ENCODE measurements at regions not wholly inside any gene's neighbourhood (a gene's known extent, or its start where the extent isn't known, plus 50 kb on each side); places are given as distances from the start of the nearest gene placed in this dataset.
"Not testable (repeated sequence)": the region's sequence is repeated elsewhere in the genome, so short reads cannot be mapped to it uniquely, and the experiment has no call there.

DNA sequence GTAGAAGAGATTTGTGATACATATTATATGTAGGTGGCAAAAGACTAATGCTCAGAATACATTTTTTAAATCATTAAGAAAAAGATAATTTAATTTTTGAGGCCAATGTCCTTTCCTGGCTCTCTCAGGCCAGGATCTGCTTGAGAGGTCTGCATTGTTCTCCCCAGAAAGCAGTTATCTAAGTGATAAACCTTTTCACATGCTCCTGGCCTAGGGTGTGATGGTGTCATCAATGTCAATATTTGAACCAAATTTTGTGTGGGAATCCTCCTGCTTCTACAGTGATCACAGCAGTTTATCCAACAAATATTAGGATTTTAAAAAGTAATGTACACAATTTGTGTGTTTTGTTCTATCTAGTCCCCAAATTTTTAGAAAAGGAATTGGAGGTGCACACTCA is 166.6 kb downstream of the DIRAS2 start:
- no peaks in the 10 kb centered on the region for H3K27me3 ChIP-seq (ENCODE audit: control insufficient read depth in 2 of 2, insufficient read depth in 2 of 2, low read length in 2 of 2)

DNA sequence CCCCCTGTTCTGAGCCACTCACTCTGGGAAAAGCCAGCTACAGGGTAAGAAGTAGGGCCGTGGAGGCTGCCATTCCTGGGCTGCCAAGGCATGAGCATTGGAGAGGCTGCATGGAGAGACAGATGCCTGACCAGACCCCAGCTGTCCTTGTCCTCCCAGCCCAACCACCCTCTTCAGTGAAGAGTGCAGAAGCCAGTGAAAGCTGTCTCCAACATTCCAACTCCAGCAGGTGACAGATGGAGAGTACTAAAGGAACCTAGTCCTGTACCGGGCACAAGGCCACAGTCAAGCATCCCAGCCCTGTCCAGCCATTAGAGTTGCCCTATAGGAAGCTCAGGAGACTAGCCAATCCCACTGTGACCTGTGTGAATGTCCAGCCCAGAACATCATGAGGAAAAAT is 165.1 kb downstream of the DIRAS2 start:
- no peak overlapping the region for H3K4me3 ChIP-seq (ENCODE audit: low read length in 2 of 2)
- H3K4me1 ChIP-seq (ENCODE audit: control insufficient read depth in 2 of 2, insufficient read depth in 2 of 2, low read length in 2 of 2), result no peaks in the 10 kb centered on the region
- H3K27ac ChIP-seq (ENCODE audit: low read depth in 2 of 2, low read length in 2 of 2), result no peak overlapping the region
- H3K9me3 ChIP-seq (ENCODE audit: control insufficient read depth in 2 of 2, low read length in 2 of 2), result no peaks in the 10 kb centered on the region
- H3K36me3 ChIP-seq (ENCODE audit: control insufficient read depth in 2 of 2, insufficient read depth in 2 of 2, low read length in 2 of 2), result no peaks in the 10 kb centered on the region
- no peak overlapping the region for H3K9ac ChIP-seq (ENCODE audit: low read depth in 1 of 2, low read length in 2 of 2)
- H3K27me3 ChIP-seq (ENCODE audit: control insufficient read depth in 2 of 2, insufficient read depth in 2 of 2, low read length in 2 of 2), result no peaks in the 10 kb centered on the region

More for the DNA sequence above, 166.6 kb downstream of the DIRAS2 start:
- no peaks in the 10 kb centered on the region for H3K36me3 ChIP-seq (ENCODE audit: control insufficient read depth in 2 of 2, insufficient read depth in 2 of 2, low read length in 2 of 2)
- no peaks in the 10 kb centered on the region for H3K9me3 ChIP-seq (ENCODE audit: control insufficient read depth in 2 of 2, low read length in 2 of 2)
- no peak overlapping the region for H3K27ac ChIP-seq (ENCODE audit: low read depth in 2 of 2, low read length in 2 of 2)
- no peak overlapping the region for H3K4me3 ChIP-seq (ENCODE audit: low read length in 2 of 2)
- H3K9ac ChIP-seq (ENCODE audit: low read depth in 1 of 2, low read length in 2 of 2), result no peak overlapping the region
- no peaks in the 10 kb centered on the region for H3K4me1 ChIP-seq (ENCODE audit: control insufficient read depth in 2 of 2, insufficient read depth in 2 of 2, low read length in 2 of 2)

DNA sequence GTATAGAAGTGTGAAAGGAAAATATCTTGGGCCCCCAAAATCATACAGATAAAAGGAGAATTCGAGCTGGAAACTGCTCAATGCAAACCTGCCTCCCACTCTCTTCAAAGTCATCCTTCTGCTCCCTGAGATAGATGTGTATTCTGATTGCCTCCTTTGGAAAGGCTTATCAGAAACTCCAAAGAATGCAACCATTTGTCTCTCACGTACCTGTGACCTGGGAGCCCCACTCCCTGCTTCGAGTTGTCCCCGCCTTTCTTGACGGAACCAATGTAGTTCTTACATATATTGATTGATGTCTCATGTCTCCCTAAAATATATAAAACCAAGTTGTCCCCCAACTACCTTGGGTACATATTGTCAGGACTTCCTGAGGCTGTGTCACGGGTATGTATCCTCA is 163.8 kb downstream of the DIRAS2 start:
- Histone ChIP-seq H3K27me3 (ENCODE audit: control insufficient read depth in 2 of 2, insufficient read depth in 2 of 2, low read length in 2 of 2) (no peaks in the 10 kb centered on the region), H3K9me3 (ENCODE audit: control insufficient read depth in 2 of 2, low read length in 2 of 2) (no peaks in the 10 kb centered on the region), H3K9ac (ENCODE audit: low read depth in 1 of 2, low read length in 2 of 2) (no peak overlapping the region), H3K4me3 (ENCODE audit: low read length in 2 of 2) (no peak overlapping the region), H3K36me3 (ENCODE audit: control insufficient read depth in 2 of 2, insufficient read depth in 2 of 2, low read length in 2 of 2) (no peaks in the 10 kb centered on the region), H3K27ac (ENCODE audit: low read depth in 2 of 2, low read length in 2 of 2) (no peak overlapping the region), H3K4me1 (ENCODE audit: control insufficient read depth in 2 of 2, insufficient read depth in 2 of 2, low read length in 2 of 2) (no peaks in the 10 kb centered on the region)

DNA sequence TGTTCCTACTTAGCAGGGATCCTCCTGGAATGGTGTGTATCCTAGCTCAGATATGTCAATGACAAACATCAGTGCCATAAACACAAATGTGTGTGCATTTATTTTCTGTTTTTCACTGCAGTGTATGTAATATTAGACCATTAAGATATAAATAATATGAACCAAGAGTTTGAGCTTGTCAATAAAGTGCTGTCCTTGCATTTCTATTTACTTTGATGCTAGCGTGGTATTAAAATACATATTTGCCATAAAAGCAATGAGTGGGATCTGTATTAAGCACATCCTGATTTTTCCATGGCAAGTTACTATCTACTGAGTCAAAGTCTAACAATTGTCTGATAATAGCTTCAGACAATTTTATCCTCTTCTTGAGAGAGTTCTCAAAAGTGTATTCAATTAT is 157.6 kb downstream of the DIRAS2 start:
- H3K4me3 ChIP-seq (ENCODE audit: low read length in 2 of 2), result no peak overlapping the region
- no peaks in the 10 kb centered on the region for H3K36me3 ChIP-seq (ENCODE audit: control insufficient read depth in 2 of 2, insufficient read depth in 2 of 2, low read length in 2 of 2)
- no peak overlapping the region for H3K27ac ChIP-seq (ENCODE audit: low read depth in 2 of 2, low read length in 2 of 2)
- H3K27me3 ChIP-seq (ENCODE audit: control insufficient read depth in 2 of 2, insufficient read depth in 2 of 2, low read length in 2 of 2), result no peaks in the 10 kb centered on the region
- peaks cover 0 to 5% of the 10 kb centered on the region in 2 donors for H3K9me3 ChIP-seq (ENCODE audit: control insufficient read depth in 2 of 2, low read length in 2 of 2)
- no peak overlapping the region for H3K9ac ChIP-seq (ENCODE audit: low read depth in 1 of 2, low read length in 2 of 2)
- no peaks in the 10 kb centered on the region for H3K4me1 ChIP-seq (ENCODE audit: control insufficient read depth in 2 of 2, insufficient read depth in 2 of 2, low read length in 2 of 2)

DNA sequence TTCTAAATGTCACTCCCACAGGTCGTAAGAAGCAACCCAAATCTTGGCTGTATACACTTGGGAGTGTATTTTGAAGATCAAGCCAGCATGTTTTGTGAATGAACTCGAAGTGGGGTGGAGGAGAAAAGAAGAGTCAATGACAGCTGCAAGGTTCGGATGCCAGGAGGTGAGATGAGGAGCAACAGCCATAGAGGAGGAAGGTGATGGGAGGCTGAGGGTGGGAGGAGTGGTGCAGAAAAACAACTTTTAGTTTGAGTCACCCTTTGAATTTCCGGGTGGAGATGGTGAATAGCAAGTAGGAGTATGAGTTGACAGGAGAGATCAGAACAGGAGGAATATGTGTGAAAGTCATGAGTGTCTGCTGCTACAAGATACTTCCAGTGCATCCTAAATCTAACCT is 153.6 kb downstream of the DIRAS2 start:
- H3K27me3 ChIP-seq (ENCODE audit: control insufficient read depth in 2 of 2, insufficient read depth in 2 of 2, low read length in 2 of 2), result no peaks in the 10 kb centered on the region
- H3K4me3 ChIP-seq (ENCODE audit: low read length in 2 of 2), result no peak overlapping the region
- H3K36me3 ChIP-seq (ENCODE audit: control insufficient read depth in 2 of 2, insufficient read depth in 2 of 2, low read length in 2 of 2), result no peaks in the 10 kb centered on the region
- no peaks in the 10 kb centered on the region for H3K4me1 ChIP-seq (ENCODE audit: control insufficient read depth in 2 of 2, insufficient read depth in 2 of 2, low read length in 2 of 2)
- H3K9me3 ChIP-seq (ENCODE audit: control insufficient read depth in 2 of 2, low read length in 2 of 2), result peaks cover 0 to 5% of the 10 kb centered on the region in 2 donors
- no peak overlapping the region for H3K9ac ChIP-seq (ENCODE audit: low read depth in 1 of 2, low read length in 2 of 2)
- no peak overlapping the region for H3K27ac ChIP-seq (ENCODE audit: low read depth in 2 of 2, low read length in 2 of 2)

DNA sequence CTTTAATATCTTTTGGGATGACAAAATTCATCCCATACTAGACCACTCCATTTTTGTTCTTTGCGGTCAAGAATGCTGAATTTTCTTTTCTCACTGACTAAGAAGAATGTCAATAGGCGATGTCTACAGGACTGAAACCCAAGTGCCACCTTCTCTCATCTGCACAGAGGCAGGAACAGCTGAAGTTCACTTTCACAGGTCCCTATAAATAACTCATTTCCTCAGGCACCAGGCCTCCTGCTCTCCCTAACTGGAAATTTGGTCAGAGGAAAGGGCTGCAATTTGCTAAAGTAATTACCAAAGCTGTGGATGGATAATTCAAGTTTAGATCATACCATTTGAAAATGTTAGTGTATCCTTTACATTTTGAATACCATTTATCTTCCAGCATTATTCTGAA is 142.9 kb downstream of the DIRAS2 start:
- H3K27ac ChIP-seq (ENCODE audit: low read depth in 2 of 2, low read length in 2 of 2), result no peak overlapping the region
- H3K4me1 ChIP-seq (ENCODE audit: control insufficient read depth in 2 of 2, insufficient read depth in 2 of 2, low read length in 2 of 2), result no peaks in the 10 kb centered on the region
- no peaks in the 10 kb centered on the region for H3K9me3 ChIP-seq (ENCODE audit: control insufficient read depth in 2 of 2, low read length in 2 of 2)
- no peaks in the 10 kb centered on the region for H3K36me3 ChIP-seq (ENCODE audit: control insufficient read depth in 2 of 2, insufficient read depth in 2 of 2, low read length in 2 of 2)
- H3K9ac ChIP-seq (ENCODE audit: low read depth in 1 of 2, low read length in 2 of 2), result no peak overlapping the region
- H3K4me3 ChIP-seq (ENCODE audit: low read length in 2 of 2), result no peak overlapping the region
- H3K27me3 ChIP-seq (ENCODE audit: control insufficient read depth in 2 of 2, insufficient read depth in 2 of 2, low read length in 2 of 2), result no peaks in the 10 kb centered on the region

DNA sequence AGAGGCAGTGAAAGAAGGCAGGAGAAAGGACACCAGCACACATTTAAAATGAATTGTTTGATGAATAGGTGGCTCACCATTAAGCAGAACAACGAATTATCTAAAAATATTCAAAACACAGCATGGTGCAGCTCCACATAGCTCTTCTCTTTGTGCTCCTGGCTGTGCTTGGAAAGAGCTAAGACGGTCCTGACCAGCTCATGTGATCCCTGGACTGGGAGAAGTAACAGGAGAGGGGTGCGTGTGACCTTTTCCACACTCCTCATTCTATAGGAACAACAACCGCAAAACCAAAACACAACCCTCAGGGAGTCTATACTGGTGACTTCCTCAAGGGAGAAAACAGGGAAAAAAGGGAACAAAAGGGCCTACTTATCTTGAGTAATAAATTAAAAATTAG is 140.5 kb downstream of the DIRAS2 start:
- no peaks in the 10 kb centered on the region for H3K27me3 ChIP-seq (ENCODE audit: control insufficient read depth in 2 of 2, insufficient read depth in 2 of 2, low read length in 2 of 2)
- H3K9ac ChIP-seq (ENCODE audit: low read depth in 1 of 2, low read length in 2 of 2), result no peak overlapping the region
- H3K4me1 ChIP-seq (ENCODE audit: control insufficient read depth in 2 of 2, insufficient read depth in 2 of 2, low read length in 2 of 2), result no peaks in the 10 kb centered on the region
- no peak overlapping the region for H3K4me3 ChIP-seq (ENCODE audit: low read length in 2 of 2)
- no peaks in the 10 kb centered on the region for H3K36me3 ChIP-seq (ENCODE audit: control insufficient read depth in 2 of 2, insufficient read depth in 2 of 2, low read length in 2 of 2)
- H3K9me3 ChIP-seq (ENCODE audit: control insufficient read depth in 2 of 2, low read length in 2 of 2), result no peaks in the 10 kb centered on the region
- no peak overlapping the region for H3K27ac ChIP-seq (ENCODE audit: low read depth in 2 of 2, low read length in 2 of 2)

DNA sequence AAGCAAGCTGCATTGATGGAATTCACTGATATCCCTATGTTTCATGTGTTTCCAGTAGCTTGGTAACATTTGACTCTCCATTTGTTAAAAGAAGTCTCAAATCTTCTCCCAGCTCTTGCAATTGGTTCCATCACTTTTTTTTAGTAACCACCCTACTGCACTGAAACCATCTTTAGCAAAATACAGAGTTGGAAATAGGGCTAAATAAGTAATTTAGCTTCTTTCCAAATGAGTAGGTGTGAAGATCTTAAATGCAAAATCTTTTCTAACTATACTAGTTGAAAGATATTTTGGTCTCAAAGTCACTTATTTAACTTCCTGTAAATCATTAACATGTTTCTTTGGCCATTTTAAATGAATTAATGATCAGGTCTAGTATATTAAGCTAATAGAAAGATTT is 138.1 kb downstream of the DIRAS2 start:
- no peaks in the 10 kb centered on the region for H3K4me1 ChIP-seq (ENCODE audit: control insufficient read depth in 2 of 2, insufficient read depth in 2 of 2, low read length in 2 of 2)
- H3K27ac ChIP-seq (ENCODE audit: low read depth in 2 of 2, low read length in 2 of 2), result no peak overlapping the region
- no peak overlapping the region for H3K9ac ChIP-seq (ENCODE audit: low read depth in 1 of 2, low read length in 2 of 2)
- no peak overlapping the region for H3K4me3 ChIP-seq (ENCODE audit: low read length in 2 of 2)
- H3K36me3 ChIP-seq (ENCODE audit: control insufficient read depth in 2 of 2, insufficient read depth in 2 of 2, low read length in 2 of 2), result no peaks in the 10 kb centered on the region
- no peaks in the 10 kb centered on the region for H3K9me3 ChIP-seq (ENCODE audit: control insufficient read depth in 2 of 2, low read length in 2 of 2)
- H3K27me3 ChIP-seq (ENCODE audit: control insufficient read depth in 2 of 2, insufficient read depth in 2 of 2, low read length in 2 of 2), result no peaks in the 10 kb centered on the region

DNA sequence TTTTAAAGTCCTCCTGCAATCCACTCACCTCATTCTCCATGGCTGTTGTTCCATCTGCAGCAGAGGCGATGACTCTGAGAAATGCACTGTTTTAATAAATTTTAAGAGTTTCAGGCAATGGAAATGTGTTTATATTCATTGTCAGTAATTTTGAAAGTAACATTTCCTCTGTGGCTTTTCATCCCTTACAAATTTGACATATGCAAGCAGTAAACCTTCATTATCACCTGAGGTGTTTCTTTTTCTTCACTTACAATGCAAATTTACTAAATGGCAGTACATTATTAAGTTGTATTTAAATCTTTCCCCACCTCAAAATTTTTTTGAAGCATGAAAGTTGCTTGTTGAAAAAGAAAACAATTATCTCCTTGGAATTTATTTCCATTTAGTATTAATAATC is 136.9 kb downstream of the DIRAS2 start:
- no peaks in the 10 kb centered on the region for H3K36me3 ChIP-seq (ENCODE audit: control insufficient read depth in 2 of 2, insufficient read depth in 2 of 2, low read length in 2 of 2)
- no peak overlapping the region for H3K27ac ChIP-seq (ENCODE audit: low read depth in 2 of 2, low read length in 2 of 2)
- no peak overlapping the region for H3K4me3 ChIP-seq (ENCODE audit: low read length in 2 of 2)
- no peaks in the 10 kb centered on the region for H3K9me3 ChIP-seq (ENCODE audit: control insufficient read depth in 2 of 2, low read length in 2 of 2)
- no peaks in the 10 kb centered on the region for H3K4me1 ChIP-seq (ENCODE audit: control insufficient read depth in 2 of 2, insufficient read depth in 2 of 2, low read length in 2 of 2)
- H3K27me3 ChIP-seq (ENCODE audit: control insufficient read depth in 2 of 2, insufficient read depth in 2 of 2, low read length in 2 of 2), result no peaks in the 10 kb centered on the region
- H3K9ac ChIP-seq (ENCODE audit: low read depth in 1 of 2, low read length in 2 of 2), result no peak overlapping the region

DNA sequence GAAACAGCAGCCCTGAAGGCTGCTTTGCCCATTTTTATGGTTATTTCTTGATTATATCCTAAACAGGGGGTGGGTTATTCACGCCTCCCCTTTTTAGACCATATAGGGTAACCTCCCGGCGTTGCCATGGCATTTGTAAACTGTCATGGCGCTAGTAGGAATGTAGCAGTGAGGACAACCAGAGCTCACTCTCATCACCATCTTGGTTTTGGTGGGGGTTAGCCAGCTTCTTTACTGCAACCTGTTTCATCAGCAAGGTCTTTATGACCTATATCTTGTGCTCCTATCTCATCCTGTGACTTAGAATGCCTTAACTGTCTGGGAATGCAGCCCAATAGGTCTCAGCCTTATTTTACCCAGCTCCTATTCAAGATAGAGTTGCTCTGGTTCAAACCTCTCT is 136.2 kb downstream of the DIRAS2 start:
- not testable (repeated sequence) for H3K27me3 ChIP-seq (ENCODE audit: control insufficient read depth in 2 of 2, insufficient read depth in 2 of 2, low read length in 2 of 2); H3K9me3 ChIP-seq (ENCODE audit: control insufficient read depth in 2 of 2, low read length in 2 of 2); H3K9ac ChIP-seq (ENCODE audit: low read depth in 1 of 2, low read length in 2 of 2); H3K36me3 ChIP-seq (ENCODE audit: control insufficient read depth in 2 of 2, insufficient read depth in 2 of 2, low read length in 2 of 2); H3K27ac ChIP-seq (ENCODE audit: low read depth in 2 of 2, low read length in 2 of 2); H3K4me1 ChIP-seq (ENCODE audit: control insufficient read depth in 2 of 2, insufficient read depth in 2 of 2, low read length in 2 of 2); H3K4me3 ChIP-seq (ENCODE audit: low read length in 2 of 2)

DNA sequence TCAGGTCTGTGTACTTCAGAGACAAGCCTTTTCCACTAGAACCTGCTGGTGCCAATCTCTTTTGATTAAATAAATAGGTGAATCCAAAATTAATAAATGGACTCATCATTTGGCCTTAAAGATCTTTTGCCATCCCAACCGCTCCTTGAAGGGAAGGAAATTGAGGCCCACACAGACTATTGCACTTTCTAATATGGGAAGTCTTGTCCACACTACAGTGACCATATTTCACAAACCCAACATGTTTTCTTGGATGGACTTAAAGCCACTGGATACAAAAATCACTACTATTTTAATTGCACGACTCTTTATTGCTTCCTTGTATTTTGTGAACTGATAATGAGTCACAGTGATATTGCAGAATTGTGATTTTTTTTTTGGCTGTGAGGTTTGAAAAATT is 135.0 kb downstream of the DIRAS2 start:
- Histone ChIP-seq H3K27me3 (ENCODE audit: control insufficient read depth in 2 of 2, insufficient read depth in 2 of 2, low read length in 2 of 2) (no peaks in the 10 kb centered on the region), H3K4me1 (ENCODE audit: control insufficient read depth in 2 of 2, insufficient read depth in 2 of 2, low read length in 2 of 2) (no peaks in the 10 kb centered on the region), H3K27ac (ENCODE audit: low read depth in 2 of 2, low read length in 2 of 2) (no peak overlapping the region), H3K4me3 (ENCODE audit: low read length in 2 of 2) (no peak overlapping the region), H3K36me3 (ENCODE audit: control insufficient read depth in 2 of 2, insufficient read depth in 2 of 2, low read length in 2 of 2) (no peaks in the 10 kb centered on the region), H3K9me3 (ENCODE audit: control insufficient read depth in 2 of 2, low read length in 2 of 2) (no peaks in the 10 kb centered on the region), H3K9ac (ENCODE audit: low read depth in 1 of 2, low read length in 2 of 2) (no peak overlapping the region)

Measured in mucosa of rectum (tissue), 2 donors.